Nephron progenitor cell (in vitro differentiated cells): ENCODE measurements at regions not wholly inside any gene's neighbourhood (a gene's known extent, or its start where the extent isn't known, plus 50 kb on each side); places are given as distances from the start of the nearest gene placed in this dataset.
A peak's percentile ranks its signal among the peaks of the same experiment; 100 is the strongest.

Experiments
- DNase-seq: peaks from one replicate; pipeline ENCODE4 v3.0.0; 2021
- H3K27ac Mint-ChIP-seq: 2 replicates; pipeline ENCODE4 v1.8.0; 2021; ENCODE audit warnings: mild to moderate bottlenecking, moderate library complexity, mixed read lengths
- H3K27me3 Mint-ChIP-seq: 2 replicates; pipeline ENCODE4 v1.8.0; 2021; ENCODE audit warnings: mild to moderate bottlenecking, low read depth, mixed read lengths; ENCODE audit not compliant: poor library complexity
- H3K36me3 Mint-ChIP-seq: 2 replicates; pipeline ENCODE4 v1.8.0; 2021; ENCODE audit warnings: low read depth, mixed read lengths
- H3K4me1 Mint-ChIP-seq: 2 replicates; pipeline ENCODE4 v1.8.0; 2021; ENCODE audit warnings: mixed read lengths
- H3K4me3 Mint-ChIP-seq: 2 replicates; pipeline ENCODE4 v1.8.0; 2021; ENCODE audit warnings: mild to moderate bottlenecking, moderate library complexity, mixed read lengths
- H3K9me3 Mint-ChIP-seq: 2 replicates; pipeline ENCODE4 v1.8.0; 2021; ENCODE audit warnings: mild to moderate bottlenecking, moderate library complexity, mixed read lengths
- TF ChIP-seq, protein P1 (sequence below): fragments of 200-600 bp; sonication (generic); IDR thresholded peaks from 2 replicates; pipeline ENCODE4 v1.5.0; 2021; ENCODE audit warnings: antibody characterized with exemption

GRCh38 chr10:36676756-36677430 lies 448.5 kb upstream of the ANKRD30A start:
- DNase-seq = no peak
- no peak overlapping the region for H3K4me3 Mint-ChIP-seq
- peaks cover 71% of the 10 kb centered on the region for H3K4me1 Mint-ChIP-seq
- TF ChIP-seq, protein P1, sequence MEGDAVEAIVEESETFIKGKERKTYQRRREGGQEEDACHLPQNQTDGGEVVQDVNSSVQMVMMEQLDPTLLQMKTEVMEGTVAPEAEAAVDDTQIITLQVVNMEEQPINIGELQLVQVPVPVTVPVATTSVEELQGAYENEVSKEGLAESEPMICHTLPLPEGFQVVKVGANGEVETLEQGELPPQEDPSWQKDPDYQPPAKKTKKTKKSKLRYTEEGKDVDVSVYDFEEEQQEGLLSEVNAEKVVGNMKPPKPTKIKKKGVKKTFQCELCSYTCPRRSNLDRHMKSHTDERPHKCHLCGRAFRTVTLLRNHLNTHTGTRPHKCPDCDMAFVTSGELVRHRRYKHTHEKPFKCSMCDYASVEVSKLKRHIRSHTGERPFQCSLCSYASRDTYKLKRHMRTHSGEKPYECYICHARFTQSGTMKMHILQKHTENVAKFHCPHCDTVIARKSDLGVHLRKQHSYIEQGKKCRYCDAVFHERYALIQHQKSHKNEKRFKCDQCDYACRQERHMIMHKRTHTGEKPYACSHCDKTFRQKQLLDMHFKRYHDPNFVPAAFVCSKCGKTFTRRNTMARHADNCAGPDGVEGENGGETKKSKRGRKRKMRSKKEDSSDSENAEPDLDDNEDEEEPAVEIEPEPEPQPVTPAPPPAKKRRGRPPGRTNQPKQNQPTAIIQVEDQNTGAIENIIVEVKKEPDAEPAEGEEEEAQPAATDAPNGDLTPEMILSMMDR = no peak
- peak overlapping the region; percentile 29 for H3K27ac Mint-ChIP-seq
- no peaks in the 10 kb centered on the region for H3K9me3 Mint-ChIP-seq
- H3K36me3 Mint-ChIP-seq = no peaks in the 10 kb centered on the region
- H3K27me3 Mint-ChIP-seq = peaks cover 3% of the 10 kb centered on the region

- TF ChIP-seq, protein P1 = no peak
- DNase-seq = no peak
- H3K27me3 Mint-ChIP-seq = peaks cover 3% of the 10 kb centered on the region
- no peaks in the 10 kb centered on the region for H3K9me3 Mint-ChIP-seq
- no peak overlapping the region for H3K27ac Mint-ChIP-seq
- peaks cover 71% of the 10 kb centered on the region for H3K4me1 Mint-ChIP-seq
- H3K36me3 Mint-ChIP-seq = no peaks in the 10 kb centered on the region
- no peak overlapping the region for H3K4me3 Mint-ChIP-seq
These were observed 449.1 kb upstream of the ANKRD30A start for GRCh38 chr10:36676321-36676720.

GRCh38 chr10:36675458-36675880 lies 449.9 kb upstream of the ANKRD30A start:
- Mint-ChIP-seq H3K27ac (no peak overlapping the region), H3K27me3 (peaks cover 3% of the 10 kb centered on the region), H3K4me3 (no peak overlapping the region), H3K9me3 (no peaks in the 10 kb centered on the region), H3K4me1 (peaks cover 72% of the 10 kb centered on the region), H3K36me3 (no peaks in the 10 kb centered on the region)
- TF ChIP-seq, protein P1 = no peak
- DNase-seq = no peak

DNA sequence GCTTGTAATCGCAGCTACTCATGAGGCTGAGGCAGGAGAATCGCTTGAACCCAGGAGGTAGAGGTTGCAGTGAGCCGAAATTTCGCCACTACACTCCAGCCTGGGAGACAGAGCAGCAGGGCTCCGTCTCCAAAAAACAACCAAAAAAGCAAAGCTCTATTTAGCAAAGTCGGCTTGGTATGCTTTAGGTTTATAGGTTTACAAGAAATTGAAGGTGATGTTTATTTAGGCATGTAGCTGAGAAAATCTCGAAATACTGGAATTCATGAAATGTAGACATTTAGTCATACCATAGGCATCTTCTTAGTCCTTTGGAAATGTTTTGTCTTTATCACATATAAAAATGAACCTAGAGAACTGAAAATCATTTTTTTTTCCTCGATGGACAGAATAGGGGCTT lies 453.8 kb upstream of the ANKRD30A start:
- H3K4me3 Mint-ChIP-seq = no peak overlapping the region
- no peaks in the 10 kb centered on the region for H3K36me3 Mint-ChIP-seq
- peaks cover 3% of the 10 kb centered on the region for H3K27me3 Mint-ChIP-seq
- peaks cover 77% of the 10 kb centered on the region for H3K4me1 Mint-ChIP-seq
- no peaks in the 10 kb centered on the region for H3K9me3 Mint-ChIP-seq
- DNase-seq = no peak
- TF ChIP-seq, protein P1 = no peak
- no peak overlapping the region for H3K27ac Mint-ChIP-seq

DNA sequence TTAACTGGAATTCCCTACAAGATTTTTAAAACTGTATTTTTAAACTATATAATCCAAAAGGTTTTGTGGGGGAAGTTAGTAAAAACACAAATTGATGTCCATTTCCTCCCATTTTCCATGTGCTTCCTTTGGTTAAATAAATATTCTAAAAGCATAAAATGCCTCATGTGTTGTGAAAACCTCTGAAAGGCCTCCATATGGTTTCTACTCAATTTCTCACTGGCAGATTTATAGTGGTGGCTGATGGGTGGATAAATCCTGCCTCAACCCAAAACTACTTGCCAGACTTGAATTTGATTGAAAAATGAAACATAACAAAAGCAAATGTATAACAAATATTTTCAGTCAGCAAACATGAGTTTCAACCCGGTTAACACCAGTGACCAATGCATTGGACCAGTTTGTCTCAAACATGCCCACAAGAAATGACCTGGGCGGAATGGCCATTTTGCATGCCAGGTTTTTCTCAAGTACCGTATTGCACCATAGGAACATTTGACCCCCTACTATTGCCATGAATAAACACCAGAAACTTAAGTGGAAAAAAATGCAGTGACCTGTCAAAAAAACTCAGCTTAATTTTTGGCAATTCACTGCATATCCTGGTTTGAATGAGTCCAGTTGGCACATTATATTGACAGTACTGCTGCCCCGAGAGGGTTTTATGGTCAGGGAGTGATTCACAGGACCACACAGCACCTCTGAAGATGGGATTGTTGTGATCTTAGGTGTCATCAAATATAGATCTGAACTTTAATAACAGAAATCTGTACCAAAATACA lies 454.6 kb upstream of the ANKRD30A start:
- TF ChIP-seq, protein P1 = no peak
- Mint-ChIP-seq H3K36me3 (no peaks in the 10 kb centered on the region), H3K27me3 (peaks cover 3% of the 10 kb centered on the region), H3K9me3 (no peaks in the 10 kb centered on the region), H3K4me3 (no peak overlapping the region), H3K27ac (no peak overlapping the region), H3K4me1 (peaks cover 69% of the 10 kb centered on the region)
- no peak for DNase-seq
